Bone marrow (tissue), 2 donors: ENCODE measurements at regions not wholly inside any gene's neighbourhood (a gene's known extent, or its start where the extent isn't known, plus 50 kb on each side); places are given as distances from the start of the nearest gene placed in this dataset.

Experiments used
- DNase-seq, 2 donors: peaks; one replicate each; lab custom pipeline; 2025; lab: John Stamatoyannopoulos, UW

GRCh38 chr7:25314731-25315267 is 86.5 kb upstream of the NPVF start:
- no peak for DNase-seq

- no peak for DNase-seq
Observed at GRCh38 chr7:25316366-25316765, 88.1 kb upstream of the NPVF start.

GRCh38 chr7:25318047-25318446 is 89.8 kb upstream of the NPVF start:
- no peak for DNase-seq

- no peak for DNase-seq
Observed at GRCh38 chr7:25319707-25320106, 91.4 kb upstream of the NPVF start.

- DNase-seq: no peak
Observed at GRCh38 chr7:25320791-25321190, 92.5 kb upstream of the NPVF start.

- DNase-seq: no peak
Observed at GRCh38 chr7:25321424-25321823, 93.1 kb upstream of the NPVF start.

- DNase-seq: no peak
Observed at GRCh38 chr7:25322473-25322872, 94.2 kb upstream of the NPVF start.

- DNase-seq: no peak
Observed at GRCh38 chr7:25325186-25325757, 97.0 kb upstream of the NPVF start.

- no peak for DNase-seq
Observed at GRCh38 chr7:25326501-25327156, 98.3 kb upstream of the NPVF start.

- no peak for DNase-seq
Observed at GRCh38 chr7:25329815-25330214, 101.5 kb upstream of the NPVF start.

- DNase-seq: no peak
Observed at GRCh38 chr7:25333296-25333928, 105.1 kb upstream of the NPVF start.

- no peak for DNase-seq
Observed at GRCh38 chr7:25347360-25348066, 119.2 kb upstream of the NPVF start.

- no peak for DNase-seq
Observed at GRCh38 chr7:25348104-25348503, 119.8 kb upstream of the NPVF start.

- no peak for DNase-seq
Observed at GRCh38 chr7:25349283-25350017, 121.2 kb upstream of the NPVF start.

GRCh38 chr7:25350041-25350440 is 121.8 kb upstream of the NPVF start:
- no peak for DNase-seq

- no peak for DNase-seq
Observed at GRCh38 chr7:25351761-25352160, 123.5 kb upstream of the NPVF start.

- no peak for DNase-seq
Observed at GRCh38 chr7:25353196-25353595, 124.9 kb upstream of the NPVF start.

GRCh38 chr7:25353732-25354131 is 125.4 kb upstream of the NPVF start:
- DNase-seq: no peak

- no peak for DNase-seq
Observed at GRCh38 chr7:25356534-25357151, 128.4 kb upstream of the NPVF start.

GRCh38 chr7:25358926-25359325 is 130.6 kb upstream of the NPVF start:
- no peak for DNase-seq

- DNase-seq: no peak
Observed at GRCh38 chr7:25359471-25360059, 131.3 kb upstream of the NPVF start.
